Right forelimb (tissue), 1 donor: ENCODE measurements at regions not wholly inside any gene's neighbourhood (a gene's known extent, or its start where the extent isn't known, plus 50 kb on each side); places are given as distances from the start of the nearest gene placed in this dataset.

Experiments used
- DNase-seq: peaks from one replicate; pipeline ENCODE4 v3.0.0-alpha.2; 2018

GRCh38 chr5:93313672-93314071 lies 267.3 kb downstream of the NR2F1-AS1 start:
- no peak for DNase-seq

DNA sequence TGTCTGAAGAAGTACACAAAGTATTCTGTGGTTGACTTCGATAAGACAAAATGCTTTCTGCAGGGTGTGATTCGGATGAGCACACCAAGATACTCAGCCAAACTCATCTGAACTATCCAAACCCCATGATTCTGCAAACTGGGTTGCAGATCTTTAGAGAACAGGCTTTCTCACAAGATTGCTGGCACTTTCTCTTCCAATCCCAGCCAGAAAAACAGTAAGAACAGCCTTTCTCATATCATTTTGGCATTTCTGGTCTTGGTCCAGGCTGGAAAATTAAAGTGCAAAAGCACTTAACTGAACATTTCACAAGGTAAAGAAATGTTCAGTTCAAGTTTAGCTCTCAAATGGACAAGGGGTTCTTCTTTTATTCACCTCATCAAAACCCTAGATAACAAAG lies 269.1 kb downstream of the NR2F1-AS1 start:
- no peak for DNase-seq

DNA sequence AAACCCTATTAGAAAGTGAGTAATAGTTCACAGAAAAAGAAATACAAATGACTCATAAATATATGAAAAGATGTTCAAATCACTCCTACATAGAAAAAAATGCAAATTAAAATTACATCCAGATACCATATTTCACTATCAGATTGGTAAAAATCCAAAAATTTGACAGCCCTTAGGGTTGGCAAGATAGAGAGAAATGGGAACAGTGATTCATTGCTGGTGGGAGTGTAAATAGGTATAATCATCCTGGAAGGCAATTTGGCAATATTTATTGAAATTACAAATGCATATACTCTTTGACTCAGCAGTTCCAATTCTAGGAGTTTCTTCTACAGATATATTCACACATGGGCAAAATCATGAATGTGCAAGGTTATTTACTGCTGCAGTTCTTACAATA lies 273.5 kb downstream of the NR2F1-AS1 start:
- no peak for DNase-seq

GRCh38 chr5:93305984-93306383 lies 275.0 kb downstream of the NR2F1-AS1 start:
- DNase-seq, result no peak

DNA sequence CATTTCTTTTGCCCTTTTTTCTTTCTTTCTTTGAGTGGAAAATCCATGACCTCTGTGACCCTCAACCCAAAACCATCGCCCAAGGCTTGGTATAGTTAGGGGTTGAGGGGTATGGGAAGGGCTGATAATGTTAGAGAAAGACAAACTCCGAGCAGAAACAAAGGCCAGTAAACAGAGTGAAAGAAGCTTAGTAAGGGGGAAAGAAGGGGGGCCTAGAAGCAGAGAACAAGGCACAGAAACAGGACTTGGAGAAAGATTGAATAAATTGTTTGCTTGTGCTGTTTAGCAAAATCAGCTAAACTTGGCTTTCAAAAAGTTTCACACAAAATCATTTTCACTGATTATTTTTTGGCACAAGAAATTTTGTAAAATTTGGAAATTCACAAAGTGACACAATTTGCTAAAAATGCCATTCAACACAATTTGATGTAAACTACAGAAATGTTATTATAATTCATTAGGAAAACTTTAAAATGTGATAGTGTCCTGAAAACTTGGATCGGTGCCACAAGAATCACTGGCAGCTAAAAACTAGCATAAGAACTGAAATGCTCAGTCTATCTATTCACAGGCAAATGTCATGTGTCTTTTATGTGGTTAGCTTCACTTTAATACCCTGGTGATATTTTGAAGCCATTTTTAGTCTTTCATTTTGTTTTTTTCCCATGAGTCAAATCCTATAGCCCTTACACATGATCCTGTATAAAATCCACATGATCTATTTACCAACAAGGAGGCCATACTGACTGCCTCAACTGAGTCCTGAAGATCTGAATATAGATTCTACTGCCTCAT lies 276.4 kb downstream of the NR2F1-AS1 start:
- no peak for DNase-seq

GRCh38 chr5:93303291-93303691 lies 277.7 kb downstream of the NR2F1-AS1 start:
- DNase-seq, result no peak

DNA sequence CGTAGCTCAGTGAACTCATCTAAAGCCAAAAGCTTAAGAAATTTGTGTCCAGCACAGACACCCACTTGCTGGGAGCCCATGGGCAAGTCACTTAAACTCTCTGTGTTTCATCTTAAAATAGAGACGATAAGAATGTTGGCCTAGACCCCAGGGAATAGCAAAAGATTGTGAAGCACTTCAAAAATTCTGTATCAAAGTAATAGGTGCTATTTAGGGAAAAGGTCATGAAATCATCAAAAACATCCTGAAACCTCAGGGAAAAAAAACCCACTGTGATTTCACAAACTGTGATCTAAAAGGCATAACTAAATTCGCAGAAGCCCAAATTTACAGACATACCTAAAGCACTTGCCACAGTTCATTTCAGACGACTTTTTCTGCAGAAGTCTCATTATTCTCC lies 278.3 kb downstream of the NR2F1-AS1 start:
- no peak for DNase-seq

DNA sequence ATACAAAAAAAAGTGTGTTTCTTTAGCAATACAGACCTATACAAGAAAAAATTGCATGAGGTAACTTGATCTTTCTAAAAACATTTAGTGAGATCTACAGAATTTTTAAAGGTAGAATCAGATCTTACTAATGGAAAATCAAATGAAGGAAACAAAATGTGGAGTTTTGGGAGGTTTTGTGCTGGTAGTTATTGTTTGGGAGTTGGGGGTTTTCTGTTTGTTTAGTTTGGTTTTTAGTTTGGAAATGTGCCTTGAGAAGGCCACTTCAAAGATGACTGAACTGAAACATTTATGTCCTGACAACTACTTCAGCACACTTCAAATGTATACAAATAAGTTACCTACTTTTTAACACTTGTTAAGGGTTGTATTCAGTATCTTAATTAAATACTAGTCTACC lies 280.1 kb downstream of the NR2F1-AS1 start:
- no peak for DNase-seq

GRCh38 chr5:93300309-93300923 lies 280.6 kb downstream of the NR2F1-AS1 start:
- DNase-seq, result no peak

DNA sequence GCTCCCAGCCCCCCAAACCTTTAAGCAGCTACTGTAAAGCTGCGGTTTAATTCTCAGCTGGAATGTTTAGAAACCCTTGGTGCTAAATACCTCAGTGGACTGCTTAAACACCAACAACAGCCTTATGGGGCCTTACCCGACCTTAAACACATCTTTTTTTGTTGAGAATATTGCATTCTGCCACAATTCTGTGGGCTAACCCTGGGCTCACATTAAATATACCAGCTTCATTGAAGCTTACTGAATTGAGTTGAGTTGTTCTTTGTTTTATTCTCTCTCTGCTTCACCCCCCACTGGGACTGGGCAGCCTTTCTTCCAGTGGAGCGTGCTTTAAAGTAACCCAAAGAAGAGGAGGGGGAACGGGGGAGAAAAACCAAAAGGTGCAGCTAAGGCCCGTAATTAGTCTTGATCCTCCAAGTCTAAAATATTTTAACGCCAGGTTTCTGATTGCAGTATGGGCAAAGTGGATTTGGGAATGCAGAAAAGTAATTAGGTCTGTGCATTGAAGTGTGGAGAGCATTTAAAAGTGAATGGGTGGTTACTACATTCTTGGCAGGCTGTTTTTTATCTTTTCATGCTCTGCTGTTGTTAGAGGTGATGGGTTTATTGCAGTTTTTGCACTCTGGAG lies 281.2 kb downstream of the NR2F1-AS1 start:
- no peak for DNase-seq

DNA sequence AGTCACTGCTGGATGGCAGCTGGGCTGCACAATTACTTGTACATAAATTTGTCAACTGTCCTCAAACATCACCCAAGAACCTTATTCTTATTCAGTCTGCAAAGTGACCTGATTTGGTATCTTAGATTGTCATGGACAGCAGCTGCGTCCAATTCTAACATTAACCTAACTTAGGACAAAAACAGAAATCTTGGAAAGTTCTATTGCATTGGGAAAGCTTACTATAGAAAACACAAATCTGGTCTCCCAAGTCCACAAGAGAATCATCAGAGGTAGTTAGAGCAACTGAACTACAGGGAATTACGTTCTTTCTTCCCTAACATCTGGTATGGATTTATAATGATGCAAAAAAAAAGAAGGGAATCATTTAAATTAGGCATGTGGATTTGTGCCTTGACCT lies 283.9 kb downstream of the NR2F1-AS1 start:
- no peak for DNase-seq

GRCh38 chr5:93296338-93296737 lies 284.7 kb downstream of the NR2F1-AS1 start:
- DNase-seq, result no peak

DNA sequence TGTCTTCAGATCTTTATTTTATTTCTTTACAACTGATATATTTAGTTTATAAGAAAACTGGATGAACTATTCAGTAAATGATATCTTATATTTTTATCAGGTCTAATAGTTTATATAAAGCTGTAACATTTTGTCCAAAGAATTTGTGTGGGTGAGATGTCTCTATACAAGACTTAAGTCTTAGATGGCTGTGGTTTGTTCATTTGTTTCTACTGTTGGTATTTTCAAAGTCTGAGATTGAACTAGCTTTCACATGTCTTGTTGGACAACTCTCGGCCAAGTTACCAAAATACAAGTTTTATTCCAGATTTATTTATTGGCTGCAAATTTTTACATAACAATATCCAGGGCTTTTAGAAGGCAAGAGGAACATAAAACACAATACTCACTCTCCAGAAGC lies 286.0 kb downstream of the NR2F1-AS1 start:
- DNase-seq, result no peak

DNA sequence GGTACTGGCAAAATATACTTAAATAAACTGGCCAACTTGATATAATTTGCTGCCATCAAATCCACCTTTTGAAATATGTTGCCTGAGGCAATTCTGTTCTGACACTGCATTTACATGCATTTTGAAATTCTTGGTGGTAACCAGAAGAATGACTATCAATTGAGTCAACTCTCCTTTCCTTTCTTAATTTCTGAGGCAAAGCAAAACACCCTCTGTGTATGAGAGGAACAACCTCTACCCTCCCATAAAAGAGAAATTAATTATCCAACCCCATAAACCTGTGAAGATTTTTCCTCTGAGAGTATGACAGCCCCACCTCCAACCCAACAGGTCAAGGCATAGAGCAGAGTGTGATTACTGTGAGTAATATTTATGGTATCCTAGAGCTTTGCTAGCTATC lies 286.8 kb downstream of the NR2F1-AS1 start:
- no peak for DNase-seq

DNA sequence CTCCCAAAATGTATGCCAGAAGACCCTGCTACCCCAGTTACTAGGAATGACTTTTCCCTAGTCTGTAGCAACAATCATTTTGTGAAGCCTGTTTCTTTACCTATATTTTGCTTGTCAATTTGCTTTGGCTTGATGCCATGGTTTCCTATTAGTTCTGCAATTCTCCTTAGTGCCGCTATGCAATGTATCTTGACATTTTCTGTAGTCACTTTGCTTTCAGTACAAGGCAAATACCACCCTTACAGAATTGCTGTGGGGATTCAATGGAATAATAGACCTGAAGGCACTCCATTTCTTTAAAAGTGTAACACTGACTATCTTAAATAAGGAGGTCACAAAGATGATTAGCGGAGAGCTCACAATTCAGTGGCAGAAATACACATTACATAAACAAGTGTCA lies 291.1 kb downstream of the NR2F1-AS1 start:
- no peak for DNase-seq

DNA sequence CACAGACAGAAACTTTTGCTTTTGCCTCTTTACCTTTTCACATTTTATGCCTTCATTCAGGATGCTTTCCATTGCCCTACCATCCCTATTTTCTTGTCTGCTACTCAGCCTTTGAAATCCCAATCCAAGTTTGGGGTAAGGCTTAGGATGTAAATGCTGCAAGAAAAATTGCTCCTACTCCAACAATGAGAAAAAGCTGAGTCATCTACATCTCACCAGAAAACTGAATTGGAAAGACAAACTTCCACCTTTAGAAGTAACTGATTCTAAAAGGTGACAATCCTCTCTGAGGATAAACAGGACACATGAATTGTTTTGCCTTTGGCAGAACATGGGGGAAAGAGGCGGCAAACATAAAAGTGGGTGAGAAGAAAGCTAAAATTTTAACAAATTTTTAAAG lies 295.6 kb downstream of the NR2F1-AS1 start:
- no peak for DNase-seq

DNA sequence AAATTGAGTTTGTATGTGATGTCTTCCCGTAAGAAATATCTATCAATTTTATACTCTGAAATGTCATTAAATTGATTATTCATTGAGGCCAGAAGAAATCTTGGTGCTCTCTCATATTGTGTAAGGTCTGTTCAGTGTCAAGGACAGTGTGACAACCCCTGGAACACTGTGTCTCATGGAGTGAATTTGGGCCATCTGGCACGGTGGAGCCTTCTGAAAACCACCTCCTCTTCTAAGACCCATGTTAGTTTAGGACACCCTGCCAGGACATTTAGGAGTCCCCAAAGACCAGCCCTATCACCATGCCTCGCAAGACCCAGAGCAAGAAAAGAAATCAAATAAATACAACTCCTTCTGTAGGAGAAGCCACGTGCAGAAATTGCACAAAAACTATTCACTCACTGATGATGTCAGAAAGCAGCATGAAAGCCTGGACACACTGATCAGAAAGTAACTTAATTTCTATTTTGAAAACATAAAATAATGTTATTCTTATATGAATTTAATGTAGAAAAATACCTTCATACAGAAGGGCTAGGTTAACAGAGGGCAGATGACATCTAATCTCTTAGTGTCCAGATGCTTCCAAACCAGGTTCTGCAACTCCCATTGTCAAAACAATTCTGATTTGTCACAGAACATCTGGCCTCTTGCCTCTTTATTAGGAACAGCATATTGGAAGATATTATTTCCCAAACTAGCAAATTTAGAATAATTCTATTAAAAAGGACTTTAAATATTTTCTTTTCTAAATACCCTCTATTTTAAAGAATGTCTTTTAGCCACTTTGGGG lies 298.8 kb downstream of the NR2F1-AS1 start:
- no peak for DNase-seq

- no peak for DNase-seq
These were observed 300.5 kb downstream of the NR2F1-AS1 start for GRCh38 chr5:93280518-93280917.

DNA sequence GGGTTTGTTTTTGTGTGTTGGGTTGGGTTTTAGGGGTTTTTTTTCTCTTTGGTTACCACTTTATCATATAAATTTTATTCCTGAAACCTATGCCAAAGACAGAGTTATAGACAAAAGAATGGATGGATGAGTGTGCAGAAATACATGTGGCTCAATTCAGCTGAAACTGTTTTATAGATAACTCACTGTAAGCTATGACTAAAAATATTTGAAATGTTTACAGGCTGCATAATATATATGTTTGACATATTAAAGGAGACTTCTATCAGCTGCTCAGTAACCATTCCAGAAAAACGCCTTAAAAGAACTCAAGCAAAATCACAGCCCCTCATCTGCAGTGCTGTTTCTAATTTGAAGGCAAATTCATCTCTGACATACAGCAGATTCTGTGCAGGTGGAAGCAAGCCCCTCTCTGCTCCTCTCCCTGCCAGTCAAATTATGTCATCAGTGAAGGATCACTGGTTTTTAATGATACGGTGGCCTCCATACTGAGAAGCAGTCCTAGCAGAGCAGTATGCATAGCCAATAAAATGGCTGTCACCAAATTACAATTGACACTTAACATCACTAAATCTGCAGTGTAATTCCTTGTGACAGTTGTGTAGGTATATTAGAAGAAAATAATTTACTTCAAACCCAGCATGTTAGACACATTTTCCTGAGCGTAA lies 301.6 kb downstream of the NR2F1-AS1 start:
- no peak for DNase-seq

GRCh38 chr5:93278896-93279295 lies 302.1 kb downstream of the NR2F1-AS1 start:
- DNase-seq, result no peak

- DNase-seq, result no peak
These were observed 304.0 kb downstream of the NR2F1-AS1 start for GRCh38 chr5:93277051-93277450.

DNA sequence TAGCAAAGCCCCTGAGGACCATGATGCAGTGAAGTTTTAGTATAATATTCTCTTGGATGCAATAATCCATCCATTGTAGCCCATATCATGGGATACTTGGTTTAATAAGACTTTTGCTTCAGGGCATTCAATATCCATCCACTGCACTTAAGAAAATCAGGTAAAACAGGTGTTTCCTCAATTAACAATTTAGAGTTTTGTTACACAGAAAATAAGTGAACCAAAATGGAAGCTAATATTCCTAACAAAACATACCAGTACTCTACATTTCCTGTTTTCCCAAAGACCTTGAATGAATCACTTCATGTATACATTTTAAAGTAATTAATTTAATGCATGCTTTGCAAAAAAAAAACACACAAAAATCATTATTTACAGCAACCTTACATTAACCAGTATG lies 305.6 kb downstream of the NR2F1-AS1 start:
- no peak for DNase-seq

DNA sequence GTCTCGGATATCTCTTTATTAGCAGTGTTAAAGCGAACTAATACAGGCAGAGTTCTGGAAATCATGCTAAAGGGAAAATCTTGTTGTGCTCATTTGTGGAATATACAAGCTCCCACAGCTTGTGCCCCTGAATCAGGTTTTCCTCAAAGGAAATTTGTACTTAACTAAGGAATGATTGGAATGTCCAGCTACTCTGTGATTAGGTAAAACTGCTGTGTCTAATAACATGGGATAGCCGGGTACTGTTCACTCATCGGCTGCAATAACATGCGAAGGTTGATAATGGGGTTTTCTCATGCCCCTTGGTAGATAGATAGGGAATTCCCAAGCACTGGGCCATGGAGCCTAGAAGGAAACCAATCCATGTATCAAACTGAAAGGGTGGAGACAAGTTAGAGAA lies 306.7 kb downstream of the NR2F1-AS1 start:
- DNase-seq, result no peak
